Effector CD4-positive, alpha-beta T cell (primary cell): ENCODE measurements at regions not wholly inside any gene's neighbourhood (a gene's known extent, or its start where the extent isn't known, plus 50 kb on each side); places are given as distances from the start of the nearest gene placed in this dataset.
"Not testable (repeated sequence)": the region's sequence is repeated elsewhere in the genome, so short reads cannot be mapped to it uniquely, and the experiment has no call there.

Source experiments
- DNase-seq: peaks from one replicate; pipeline ENCODE4 v3.0.0-alpha.2; 2020

- no peak for DNase-seq
Observed at GRCh38 chr10:42988517-42989395, 88.1 kb upstream of the RET start.

DNA sequence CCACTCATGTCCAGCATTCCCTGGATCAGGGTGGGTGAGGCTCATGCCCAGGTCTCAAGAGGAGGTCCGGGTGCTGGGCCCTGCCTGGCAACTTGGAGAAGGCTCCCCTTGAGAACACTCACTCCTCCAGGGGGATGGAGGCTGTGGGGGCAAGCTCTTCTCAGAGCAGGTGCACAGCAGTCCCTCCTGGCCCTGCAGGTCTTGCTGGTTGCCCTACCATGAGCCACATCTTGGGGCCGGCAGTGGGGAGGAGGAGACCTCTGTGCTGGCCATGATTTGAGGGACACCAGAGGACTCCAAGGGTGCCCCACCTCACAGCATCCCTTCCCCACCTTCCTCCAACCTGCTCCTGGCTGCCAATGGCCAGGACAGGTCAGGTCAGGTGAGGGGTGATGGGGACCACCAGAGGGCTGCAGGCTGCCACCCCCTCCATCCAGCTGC is 87.4 kb upstream of the RET start:
- DNase-seq, result no peak

DNA sequence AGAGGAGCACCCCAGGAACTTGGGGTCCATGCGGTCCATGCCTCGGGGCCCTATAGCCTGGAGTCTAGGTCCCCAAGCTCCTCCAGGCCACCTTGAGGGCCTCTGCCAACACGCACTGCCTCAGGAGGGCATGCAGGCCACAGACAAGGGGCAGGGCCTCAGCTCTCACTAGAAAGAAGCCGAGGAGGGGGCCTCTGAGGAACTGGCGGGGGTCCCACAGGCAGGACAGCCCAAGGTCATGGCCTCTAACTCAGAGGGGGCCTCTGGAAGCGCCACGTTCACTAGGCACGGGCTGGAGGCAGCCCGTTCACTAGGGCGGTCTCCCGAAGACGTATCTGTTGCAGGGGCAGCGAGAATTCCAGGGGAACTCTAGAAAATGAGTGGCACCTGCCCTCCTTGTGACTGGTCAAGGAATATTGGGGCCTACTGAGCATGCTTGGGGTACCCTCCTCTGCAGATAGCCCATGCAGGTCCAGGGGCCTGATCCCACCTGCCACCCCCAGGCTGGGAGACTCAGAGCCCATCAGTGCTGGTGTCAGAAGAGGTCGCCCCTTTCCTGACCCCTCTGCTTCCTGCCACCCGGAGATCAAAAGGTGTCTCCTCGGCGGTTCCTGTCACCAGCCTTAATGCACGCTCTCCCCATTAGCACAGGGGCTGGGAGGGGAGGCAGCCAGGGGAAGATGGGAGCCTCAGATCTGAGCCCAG is 86.7 kb upstream of the RET start:
- DNase-seq, result no peak

DNA sequence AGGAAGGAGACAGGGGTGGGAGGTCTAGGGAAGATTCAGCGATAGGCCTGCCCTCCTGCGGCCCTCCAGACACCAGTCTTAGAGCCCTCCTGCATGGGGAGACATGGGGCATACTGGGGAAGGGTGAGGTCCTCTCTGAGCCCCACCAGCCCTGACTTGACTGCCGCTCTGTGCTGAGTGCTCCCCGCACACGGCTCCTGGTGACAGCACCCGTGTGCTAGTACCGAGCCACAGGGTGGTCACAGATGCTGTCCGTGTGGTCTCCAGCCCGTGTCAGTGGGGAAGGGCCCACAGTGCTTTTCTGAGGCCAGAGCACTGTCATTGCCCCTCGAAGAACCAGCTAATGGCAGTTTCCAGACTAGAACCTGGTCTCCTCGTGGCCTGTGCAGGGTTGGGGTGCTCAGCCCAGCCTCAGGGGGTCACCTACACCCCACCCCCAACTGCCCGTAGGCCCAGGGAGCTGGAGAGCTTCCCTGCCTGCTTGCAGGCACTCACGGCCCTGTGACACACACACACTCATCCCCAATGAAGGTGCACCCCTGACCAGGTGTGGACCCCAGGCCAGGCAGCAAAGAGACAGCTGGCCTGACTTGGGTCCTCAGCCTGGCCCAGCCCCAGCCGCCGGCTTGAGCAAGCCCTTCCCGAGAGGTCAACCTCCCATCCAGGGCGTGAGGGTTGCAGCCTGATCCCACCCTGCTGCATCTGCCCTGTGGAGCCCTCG is 86.0 kb upstream of the RET start:
- no peak for DNase-seq

DNA sequence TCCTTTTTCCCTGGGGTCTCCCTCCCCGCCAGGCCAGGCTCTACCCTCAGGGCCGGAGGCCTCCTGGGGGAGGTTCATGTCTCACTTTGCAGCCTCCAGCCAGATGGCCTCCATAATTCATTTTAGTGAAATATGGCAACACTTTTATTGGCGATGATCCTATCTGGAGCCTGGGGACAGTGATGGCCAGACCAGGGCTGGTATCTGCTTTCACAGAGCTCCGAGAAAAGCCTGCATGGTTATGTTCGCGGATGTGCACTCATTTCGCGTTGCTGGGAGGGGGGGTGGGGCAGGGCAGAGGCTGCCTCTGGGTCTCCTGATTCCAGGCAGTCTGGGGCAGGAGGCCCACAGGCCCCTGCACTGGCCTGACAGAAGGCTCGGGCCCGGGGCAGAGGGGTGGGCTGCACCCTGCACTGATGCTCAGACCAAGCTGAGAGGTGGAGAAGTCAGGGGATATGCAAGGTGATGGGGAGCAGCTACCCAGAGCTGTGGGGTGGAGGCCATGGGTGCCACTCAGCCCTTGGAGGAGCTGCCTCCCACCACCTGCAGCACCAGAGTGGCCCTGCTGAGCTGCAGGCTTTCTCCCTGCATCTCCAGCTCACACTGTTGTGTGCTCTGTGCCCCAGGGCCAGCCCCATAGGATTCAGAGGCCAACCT is 85.3 kb upstream of the RET start:
- no peak for DNase-seq

DNA sequence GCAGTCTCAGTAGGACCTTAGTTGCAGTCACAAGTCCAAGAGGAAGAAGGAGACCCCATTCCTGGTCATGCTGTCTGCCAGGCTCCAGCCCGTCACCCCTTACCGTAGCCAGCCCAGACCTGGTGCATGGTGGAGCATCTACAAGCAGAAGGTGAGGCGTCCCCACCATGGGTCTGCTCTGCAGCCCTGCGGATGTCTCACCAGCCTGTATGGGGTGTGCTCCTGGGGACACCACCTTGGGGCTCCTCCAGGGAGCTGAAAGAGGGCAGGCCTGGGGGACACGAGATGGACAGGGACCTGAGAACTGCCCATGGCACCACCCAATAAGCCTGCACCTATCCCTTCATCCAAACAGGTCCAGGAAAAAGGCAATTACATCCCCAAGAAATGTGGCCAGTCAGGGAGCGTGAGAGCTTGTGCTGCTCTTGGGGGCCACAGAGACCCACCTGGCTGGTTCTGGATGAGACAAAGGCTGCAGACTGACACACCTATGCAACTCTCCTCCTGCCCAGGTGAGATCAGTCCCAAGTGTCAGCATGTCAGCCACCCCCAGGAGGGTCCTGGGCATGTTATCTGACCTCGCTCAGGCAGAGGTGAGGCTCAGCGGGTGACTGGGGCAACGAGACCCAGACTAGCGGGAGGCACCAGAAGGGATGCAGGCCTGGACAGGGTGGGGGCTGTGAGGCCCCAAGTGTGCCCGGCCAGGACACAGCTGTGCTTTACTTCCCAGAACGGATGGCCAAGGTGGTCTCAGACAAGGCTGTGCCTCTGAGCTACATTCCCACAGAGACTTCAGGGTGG is 84.5 kb upstream of the RET start:
- no peak for DNase-seq

GRCh38 chr10:42992957-42993390 is 83.9 kb upstream of the RET start:
- no peak for DNase-seq

DNA sequence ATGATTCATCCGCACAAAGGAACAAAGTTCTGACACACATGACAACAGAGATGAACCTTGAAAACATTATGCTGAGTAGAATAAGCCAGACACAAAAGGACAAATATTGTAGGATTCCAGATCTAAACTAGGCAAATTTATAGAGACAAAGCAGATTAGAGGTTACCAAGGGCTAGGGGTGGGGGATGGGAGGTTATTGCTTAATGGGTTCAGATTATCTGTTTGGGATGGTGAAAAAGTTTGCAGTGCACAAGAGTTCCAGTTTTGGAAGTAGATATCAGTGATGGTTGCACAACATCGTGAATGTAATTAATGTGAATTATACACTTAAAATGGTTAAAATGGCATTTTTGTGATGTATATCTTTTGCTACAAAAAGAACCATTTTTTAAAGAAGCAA is 82.0 kb upstream of the RET start:
- DNase-seq, result not testable (repeated sequence)

- no peak for DNase-seq
Observed at GRCh38 chr10:42995537-42995936, 81.3 kb upstream of the RET start.

DNA sequence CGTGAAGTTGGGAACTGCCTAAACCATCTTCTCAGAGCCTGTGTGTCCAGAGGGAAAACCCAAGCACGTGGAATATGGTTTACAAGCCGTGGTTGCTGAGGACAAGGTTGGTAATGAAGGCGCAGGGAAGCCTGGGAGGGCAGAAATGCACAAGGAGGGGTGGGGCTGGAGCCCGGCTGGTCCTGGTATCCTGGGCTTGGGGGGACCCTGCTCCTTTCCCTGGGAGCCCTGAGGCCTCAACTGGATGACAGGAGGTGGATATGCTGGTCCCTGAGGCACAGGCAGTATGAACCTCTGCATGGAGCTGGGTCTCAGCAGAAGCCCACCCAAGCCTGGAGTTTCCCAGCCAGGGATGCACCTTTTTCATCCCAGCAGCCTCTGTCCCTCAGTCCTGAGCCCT is 80.3 kb upstream of the RET start:
- DNase-seq, result no peak

GRCh38 chr10:42997151-42997848 is 79.6 kb upstream of the RET start:
- DNase-seq, result no peak

DNA sequence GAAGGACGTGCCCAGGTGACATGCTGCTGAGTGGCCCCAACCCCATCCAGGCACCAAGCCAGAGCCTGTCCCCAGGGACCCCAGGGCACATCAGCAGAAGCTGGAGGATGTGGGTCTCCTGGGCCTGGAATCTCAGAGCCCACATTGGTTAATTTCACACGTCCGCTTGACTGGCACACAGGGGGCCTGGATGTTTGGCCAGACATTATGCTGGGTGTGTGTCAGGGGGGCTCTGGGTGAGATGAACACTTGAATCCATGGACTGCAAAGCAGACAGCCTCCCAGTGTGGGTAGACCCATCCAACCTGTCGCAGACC is 79.1 kb upstream of the RET start:
- no peak for DNase-seq

GRCh38 chr10:42998481-42999384 is 78.1 kb upstream of the RET start:
- no peak for DNase-seq

- no peak for DNase-seq
Observed at GRCh38 chr10:42999385-43000020, 77.4 kb upstream of the RET start.

GRCh38 chr10:43000021-43000411 is 76.9 kb upstream of the RET start:
- DNase-seq, result no peak

- DNase-seq, result no peak
Observed at GRCh38 chr10:43000651-43001426, 76.0 kb upstream of the RET start.

- no peak for DNase-seq
Observed at GRCh38 chr10:43001427-43001795, 75.5 kb upstream of the RET start.

DNA sequence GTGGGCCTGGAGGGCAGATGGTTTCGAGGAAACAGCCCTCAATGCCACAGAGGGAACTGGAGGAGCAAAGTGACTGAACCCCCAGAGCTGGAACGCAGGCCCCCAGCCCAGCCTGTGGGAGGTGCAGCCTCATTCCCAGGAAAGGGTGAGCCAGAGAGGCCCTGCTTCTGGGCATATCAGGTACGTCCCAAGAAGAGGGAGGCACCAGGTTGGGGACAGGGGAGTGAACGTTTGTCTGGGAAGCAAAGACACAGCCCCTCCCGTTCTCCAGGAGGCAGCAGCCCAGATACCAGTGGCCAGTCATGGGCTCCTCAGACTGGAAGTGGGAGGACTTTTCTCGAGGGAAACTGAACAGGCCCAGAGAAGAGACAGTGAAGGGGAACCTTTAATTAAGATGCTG is 74.3 kb upstream of the RET start:
- no peak for DNase-seq

DNA sequence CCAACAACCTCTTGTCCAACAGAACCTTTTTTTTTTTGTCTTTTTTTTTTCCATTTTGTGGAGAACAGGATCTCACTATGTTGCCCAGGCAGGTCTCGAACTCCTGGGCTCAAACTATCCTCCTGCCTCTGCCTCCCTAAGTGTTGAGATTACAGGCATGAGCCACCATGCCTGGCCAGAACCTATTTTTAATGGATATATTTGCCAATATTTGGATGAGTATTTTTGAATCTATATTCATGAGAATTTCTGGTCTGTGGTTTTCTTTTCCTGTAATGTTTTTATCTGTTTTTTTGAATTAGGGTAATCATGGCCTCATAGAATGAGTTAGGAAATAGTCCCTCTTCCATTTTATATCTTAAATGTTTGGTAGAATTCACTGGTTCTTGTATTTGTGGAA is 70.4 kb upstream of the RET start:
- no peak for DNase-seq
